ENCODE measurements at regions not wholly inside any gene's neighbourhood (a gene's known extent, or its start where the extent isn't known, plus 50 kb on each side); places are given as distances from the start of the nearest gene placed in this dataset.

DNA sequence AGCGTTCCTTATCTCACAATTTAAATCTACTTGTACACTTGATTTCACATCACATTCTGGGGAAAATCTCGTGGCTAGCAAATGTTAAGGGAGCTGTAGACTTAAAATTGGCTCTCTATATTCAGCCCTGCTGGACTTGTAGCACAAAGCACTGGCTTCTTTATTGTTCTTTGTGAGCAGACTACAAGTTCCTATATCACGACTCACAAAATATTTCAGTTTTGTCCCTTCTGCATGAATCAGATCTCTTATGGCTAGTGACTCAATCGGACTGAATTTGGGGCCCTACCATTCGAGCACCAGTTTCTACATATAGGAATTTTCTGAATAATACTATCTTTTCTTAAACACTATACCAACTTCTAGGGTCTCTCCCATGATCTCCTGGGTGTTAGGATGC, 390.1 kb downstream of the ADAM29 start (continued):
- TF ChIP-seq RNF2 (IDR thresholded peaks at IDR 0.05; ENCODE audit: borderline replicate concordance, low read depth, low read length, missing control alignments, poor library complexity, severe bottlenecking), result no peak

Data from H1 (cell line).